ENCODE measurements at regions not wholly inside any gene's neighbourhood (a gene's known extent, or its start where the extent isn't known, plus 50 kb on each side); places are given as distances from the start of the nearest gene placed in this dataset.

DNA sequence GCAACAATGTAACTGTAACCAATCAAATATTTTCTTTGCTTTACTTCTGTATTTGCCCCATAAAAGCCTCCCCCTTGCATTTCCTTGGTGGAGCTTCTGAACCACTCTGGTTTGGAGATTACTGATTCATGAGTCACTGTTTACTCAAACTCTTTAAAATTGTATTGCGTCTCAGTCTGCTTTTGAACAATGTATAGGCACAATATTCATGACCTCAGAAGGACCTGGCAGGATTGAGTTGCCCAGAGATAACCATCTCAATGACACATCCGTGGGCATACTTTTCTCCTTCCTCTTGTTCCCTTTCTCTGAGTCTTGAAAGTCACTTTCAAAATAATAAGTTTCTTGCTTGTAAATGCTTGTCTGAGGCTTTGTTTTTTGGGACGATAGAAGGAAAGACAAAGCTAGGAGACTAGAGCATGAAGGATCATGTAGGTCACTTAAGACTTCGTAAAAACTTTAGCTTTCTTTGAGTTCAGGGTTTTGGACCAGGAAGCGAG, 57.1 kb upstream of the POU1F1 start:
- Histone ChIP-seq H3K79me2 (ENCODE audit: control insufficient read depth, insufficient read depth, low read length) (no peaks in the 10 kb centered on the region), H3K36me3 (ENCODE audit: control insufficient read depth, insufficient read depth, low read length) (no peaks in the 10 kb centered on the region), H3K27me3 (ENCODE audit: control insufficient read depth in 2 of 2, insufficient read depth in 2 of 2, low read length in 2 of 2) (no peaks in the 10 kb centered on the region), H3K27ac (ENCODE audit: extremely low read depth, low read depth, low read length) (no peak overlapping the region), H2AFZ (ENCODE audit: low read depth, low read length) (no peak overlapping the region; the same call in 1 of the 2 replicates), H3K4me2 (ENCODE audit: insufficient read depth, low read length) (no peak overlapping the region), H4K20me1 (replicated peaks; ENCODE audit: control insufficient read depth, insufficient read depth, low read length) (no peaks in the 10 kb centered on the region), H3K9ac (ENCODE audit: insufficient read depth in 1 of 2, low read depth in 2 of 2, low read length in 2 of 2) (no peak overlapping the region), H3K9me3 (replicated peaks; ENCODE audit: control insufficient read depth, insufficient read depth, low read depth, low read length) (no peaks in the 10 kb centered on the region), H3K4me1 (replicated peaks in 1 of 2; ENCODE audit: control insufficient read depth in 2 of 2, insufficient read depth in 2 of 2, low read length in 2 of 2) (no peaks in the 10 kb centered on the region; a peak in 1 of 5 replicates), H3K9me1 (ENCODE audit: control insufficient read depth, insufficient read depth, low read length) (no peaks in the 10 kb centered on the region), H3K4me3 (no peak overlapping the region)
- WGBS (ENCODE audit: insufficient coverage, low coverage, missing lambda C conversion rate): 1% methylated on average over 5 of the region's 5 CpGs
- CTCF ChIA-PET (ENCODE audit: low intra/inter-chr PET ratio): no interaction called here
- DNase-seq (ENCODE audit: extremely low read depth in 1 of 4, low spot score in 3 of 4) (peak in 1 of 4 experiments; percentile 7), ATAC-seq (no peak), FAIRE-seq (no peak)
- peak; percentile 58 for TF ChIP-seq FOSL1 (tag; conservative IDR thresholded peaks at IDR 0.05)
- TF ChIP-seq TRIM25 (IDR thresholded peaks at IDR 0.05; ENCODE audit: borderline replicate concordance): no peak
- TF ChIP-seq SMARCE1 (IDR thresholded peaks at IDR 0.05): peak; percentile 44; the same call in 1 of the 2 replicates
- peak; percentile 56; the same call in 1 of the 2 replicates for TF ChIP-seq SOX6 (IDR thresholded peaks at IDR 0.05)
- peak; percentile 50 to 74; a peak in 3 of 4 replicates for TF ChIP-seq KDM1A (IDR thresholded peaks at IDR 0.05)
- TF ChIP-seq DPF2 (IDR thresholded peaks at IDR 0.05): 0 out of 2 replicates have a peak, but pooled peaks have one; percentile 19
- peak; percentile 32; the same call in 1 of the 2 replicates for TF ChIP-seq ARID1B (IDR thresholded peaks at IDR 0.05)
- TF ChIP-seq DACH1 (IDR thresholded peaks at IDR 0.05; ENCODE audit: partially characterized antibody): no peak
- TF ChIP-seq SMARCA4 (IDR thresholded peaks at IDR 0.05): peak; percentile 48; the same call in 1 of the 2 replicates
- peak; percentile 21; the same call in 1 of the 2 replicates for TF ChIP-seq JUND (IDR thresholded peaks at IDR 0.05; ENCODE audit: borderline replicate concordance, low read depth, low read length)
- no peak; the same call in 2 of the 3 replicates for TF ChIP-seq JUND (tag; IDR thresholded peaks at IDR 0.05; ENCODE audit: borderline replicate concordance, low read depth, low read length)
- TF ChIP-seq TRIM24 (IDR thresholded peaks at IDR 0.05): no peak
- no peak for TF ChIP-seq ZNF282 (CRISPR knock-in tag; IDR thresholded peaks at IDR 0.05)
- peak; percentile 48; the same call in 1 of the 2 replicates for TF ChIP-seq ATF3 (IDR thresholded peaks at IDR 0.05)
- no peak for TF ChIP-seq ATF3 (CRISPR knock-in tag; conservative IDR thresholded peaks at IDR 0.05)
- TF ChIP-seq GTF2E2 (tag; IDR thresholded peaks at IDR 0.05): no peak
- TF ChIP-seq FOXA3 (CRISPR knock-in tag; conservative IDR thresholded peaks at IDR 0.05 in 1 of 2, IDR thresholded peaks at IDR 0.05 in 1 of 2): peak in 1 of 2 experiments; percentile 26; a peak in 1 of 4 replicates
- no peak for TF ChIP-seq TFAM (CRISPR knock-in tag; conservative IDR thresholded peaks at IDR 0.05)
- in situ Hi-C loops (cut with MboI): no loop called here
- POLR2A ChIA-PET: interaction anchor here (0.6 kb wide), 1 partner anchor 8 kb away, joined by 3 read pairs; no protein-coding TSS in a partner anchor
- intact Hi-C loops (cut with micrococcal nuclease): no loop called here
- BruUV-seq (replicated peaks): no TSS peak
